Thyroid gland (tissue), 4 donors: ENCODE measurements at regions not wholly inside any gene's neighbourhood (a gene's known extent, or its start where the extent isn't known, plus 50 kb on each side); places are given as distances from the start of the nearest gene placed in this dataset.

Experiments
- CTCF ChIP-seq, 6 experiments: fragments of 200-600 bp in 3 of 6; fragments of 450-650 bp in 3 of 6; sonication (generic) in 3 of 6; IDR thresholded peaks; one replicate each; pipeline ENCODE4 v1.5.1; 2016 to 2019; ENCODE audit warnings: antibody characterized with exemption in 6 of 6, mild to moderate bottlenecking in 2 of 6, inconsistent platforms in 1 of 6, moderate library complexity in 1 of 6
- POLR2A ChIP-seq, 2 donors: fragments of 450-650 bp; IDR thresholded peaks; one replicate each; pipeline ENCODE4 v1.6.1; 2017; ENCODE audit warnings: antibody characterized with exemption in 2 of 2, mild to moderate bottlenecking in 2 of 2, moderate library complexity in 1 of 2

GRCh38 chr1:47514229-47514628, 76.4 kb downstream of the FOXD2 start:
- no peak for TF ChIP-seq CTCF (IDR thresholded peaks at IDR 0.05)
- TF ChIP-seq POLR2A (IDR thresholded peaks at IDR 0.05), result no peak
